ENCODE measurements at regions not wholly inside any gene's neighbourhood (a gene's known extent, or its start where the extent isn't known, plus 50 kb on each side); places are given as distances from the start of the nearest gene placed in this dataset.
A peak's percentile ranks its signal among the peaks of the same experiment; 100 is the strongest.

DNA sequence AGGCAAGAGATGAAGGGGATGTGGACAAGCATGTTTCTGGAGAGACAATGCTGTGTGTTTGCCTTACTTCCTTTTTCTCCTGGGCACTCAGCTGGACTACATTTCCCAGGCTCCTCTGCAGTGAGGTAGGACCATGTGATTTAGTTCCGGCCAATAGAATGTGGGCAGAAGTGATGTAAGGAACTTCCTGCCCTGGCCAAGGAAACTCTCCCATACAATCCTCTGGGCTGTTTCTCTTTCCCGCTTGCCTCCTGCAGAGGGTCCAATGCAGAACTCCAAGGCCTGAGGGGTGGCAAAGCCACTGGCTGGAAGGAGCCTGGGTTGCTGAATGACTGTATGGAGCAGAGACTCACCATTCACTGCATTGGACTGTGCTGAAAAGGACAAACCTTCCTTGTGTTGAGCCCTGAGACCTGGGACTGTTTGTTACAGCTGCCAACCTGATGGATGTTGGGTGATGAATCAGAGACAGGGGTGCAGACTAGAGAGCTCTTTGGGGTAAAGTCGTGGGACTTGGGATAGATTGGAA is 82.7 kb upstream of the SLC6A6 start:
- H3K18ac ChIP-seq (ENCODE audit: low read length) = no peak overlapping the region
- no peaks in the 10 kb centered on the region for H3K4me1 ChIP-seq (ENCODE audit: control insufficient read depth, low read depth, low read length)
- peak overlapping the region; percentile 4 for H3K9ac ChIP-seq (ENCODE audit: low read length)
- H2AK5ac ChIP-seq (ENCODE audit: low read length) = no peak overlapping the region
- no CpG with 5 or more reads among the region's 3 CpGs for WGBS (ENCODE audit: extremely low coverage, insufficient coverage, low lambda C conversion rate)
- no peak overlapping the region for H4K8ac ChIP-seq (ENCODE audit: low read depth, low read length)
- no peak overlapping the region for H2BK5ac ChIP-seq (ENCODE audit: low read length)
- no peaks in the 10 kb centered on the region for H3K79me2 ChIP-seq (ENCODE audit: control insufficient read depth, insufficient read depth, low read length)
- no peak overlapping the region for H3K27ac ChIP-seq (ENCODE audit: low read depth, low read length)
- no peak overlapping the region for H2BK120ac ChIP-seq (ENCODE audit: low read depth, low read length)
- no peak overlapping the region for H3K4ac ChIP-seq (ENCODE audit: low read depth, low read length)
- DNase-seq = peak; percentile 98
- H3K4me2 ChIP-seq (ENCODE audit: low read length) = no peak overlapping the region
- H3K79me1 ChIP-seq (ENCODE audit: low read length) = no peaks in the 10 kb centered on the region
- H3K23ac ChIP-seq (ENCODE audit: low read length) = no peak overlapping the region
- H2BK15ac ChIP-seq (replicated peaks; ENCODE audit: low read depth) = no peak overlapping the region
- H3K27me3 ChIP-seq (ENCODE audit: insufficient read depth, low read length, poor library complexity) = no peaks in the 10 kb centered on the region
- peak overlapping the region; percentile 59 for H3K56ac ChIP-seq (ENCODE audit: low read length)
- H4K5ac ChIP-seq (ENCODE audit: low read length) = peak overlapping the region; percentile 92
- H3K36me3 ChIP-seq (ENCODE audit: control insufficient read depth, insufficient read depth, low read length) = no peaks in the 10 kb centered on the region
- H3K4me3 ChIP-seq (ENCODE audit: low read length) = no peak overlapping the region

DNA sequence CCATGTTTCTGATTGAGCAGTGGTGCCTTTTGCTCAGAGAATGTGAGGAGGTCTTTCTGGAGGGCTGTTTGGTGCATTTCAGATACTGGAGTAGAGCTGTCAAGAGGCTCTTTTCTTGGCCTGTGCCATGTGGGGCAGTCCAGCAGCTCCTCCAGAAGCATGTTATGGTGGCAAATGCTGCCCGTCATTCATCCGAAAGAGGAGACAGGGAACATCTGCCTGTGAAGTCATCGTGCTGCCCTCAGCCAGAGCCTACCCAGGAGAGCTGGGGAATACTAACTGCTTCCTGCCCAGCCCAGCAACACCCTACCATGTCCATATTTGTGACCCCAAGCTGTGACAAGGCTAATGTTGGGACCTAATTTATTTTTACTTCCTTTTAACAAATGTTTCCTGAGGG is 82.2 kb upstream of the SLC6A6 start:
- no peaks in the 10 kb centered on the region for H3K79me1 ChIP-seq (ENCODE audit: low read length)
- no peak overlapping the region for H3K23ac ChIP-seq (ENCODE audit: low read length)
- no peak overlapping the region for H2BK15ac ChIP-seq (replicated peaks; ENCODE audit: low read depth)
- H3K27ac ChIP-seq (ENCODE audit: low read depth, low read length) = no peak overlapping the region
- no peak for DNase-seq
- no CpG with 5 or more reads among the region's 3 CpGs for WGBS (ENCODE audit: extremely low coverage, insufficient coverage, low lambda C conversion rate)
- H3K4me3 ChIP-seq (ENCODE audit: low read length) = no peak overlapping the region
- H3K4ac ChIP-seq (ENCODE audit: low read depth, low read length) = peak overlapping the region; percentile 25
- H3K56ac ChIP-seq (ENCODE audit: low read length) = peak overlapping the region; percentile 59
- H3K36me3 ChIP-seq (ENCODE audit: control insufficient read depth, insufficient read depth, low read length) = no peaks in the 10 kb centered on the region
- peak overlapping the region; percentile 4 for H3K9ac ChIP-seq (ENCODE audit: low read length)
- no peak overlapping the region for H2BK5ac ChIP-seq (ENCODE audit: low read length)
- no peak overlapping the region for H3K4me2 ChIP-seq (ENCODE audit: low read length)
- H4K8ac ChIP-seq (ENCODE audit: low read depth, low read length) = no peak overlapping the region
- peak overlapping the region; percentile 92 for H4K5ac ChIP-seq (ENCODE audit: low read length)
- no peaks in the 10 kb centered on the region for H3K79me2 ChIP-seq (ENCODE audit: control insufficient read depth, insufficient read depth, low read length)
- H3K18ac ChIP-seq (ENCODE audit: low read length) = no peak overlapping the region
- no peaks in the 10 kb centered on the region for H3K4me1 ChIP-seq (ENCODE audit: control insufficient read depth, low read depth, low read length)
- peak overlapping the region; percentile 55 for H2AK5ac ChIP-seq (ENCODE audit: low read length)
- H3K27me3 ChIP-seq (ENCODE audit: insufficient read depth, low read length, poor library complexity) = no peaks in the 10 kb centered on the region
- no peak overlapping the region for H2BK120ac ChIP-seq (ENCODE audit: low read depth, low read length)

DNA sequence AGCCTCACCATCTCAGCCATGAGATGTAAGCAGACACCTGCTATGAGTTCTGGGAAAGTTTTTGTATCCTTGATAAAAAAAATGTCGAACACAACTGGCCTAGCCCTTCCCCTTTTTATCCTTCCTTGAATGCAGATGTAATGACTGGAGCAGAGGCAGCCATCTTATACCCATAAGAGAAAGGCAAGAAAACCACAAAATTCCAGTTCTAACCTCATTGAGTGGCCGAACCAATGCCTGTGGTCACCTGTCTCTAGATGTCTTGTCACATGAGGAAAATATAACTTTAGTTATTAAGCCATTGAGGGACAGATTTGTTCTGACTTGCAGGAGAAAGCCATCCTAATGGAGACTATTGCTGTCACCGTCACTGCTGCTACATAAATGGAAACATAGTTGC is 80.4 kb upstream of the SLC6A6 start:
- Histone ChIP-seq H2AK5ac (ENCODE audit: low read length) (no peak overlapping the region), H3K36me3 (ENCODE audit: control insufficient read depth, insufficient read depth, low read length) (no peaks in the 10 kb centered on the region), H3K27ac (ENCODE audit: low read depth, low read length) (no peak overlapping the region), H2BK120ac (ENCODE audit: low read depth, low read length) (no peak overlapping the region), H3K79me1 (ENCODE audit: low read length) (no peaks in the 10 kb centered on the region), H3K56ac (ENCODE audit: low read length) (no peak overlapping the region), H3K18ac (ENCODE audit: low read length) (no peak overlapping the region), H2BK5ac (ENCODE audit: low read length) (no peak overlapping the region), H3K23ac (ENCODE audit: low read length) (no peak overlapping the region), H3K4me1 (ENCODE audit: control insufficient read depth, low read depth, low read length) (no peaks in the 10 kb centered on the region), H3K79me2 (ENCODE audit: control insufficient read depth, insufficient read depth, low read length) (no peaks in the 10 kb centered on the region), H2BK15ac (replicated peaks; ENCODE audit: low read depth) (no peak overlapping the region), H3K4me2 (ENCODE audit: low read length) (no peak overlapping the region), H3K4me3 (ENCODE audit: low read length) (no peak overlapping the region), H4K5ac (ENCODE audit: low read length) (no peak overlapping the region), H4K8ac (ENCODE audit: low read depth, low read length) (no peak overlapping the region), H3K27me3 (ENCODE audit: insufficient read depth, low read length, poor library complexity) (no peaks in the 10 kb centered on the region), H3K4ac (ENCODE audit: low read depth, low read length) (no peak overlapping the region), H3K9ac (ENCODE audit: low read length) (no peak overlapping the region)
- no peak for DNase-seq
- WGBS (ENCODE audit: extremely low coverage, insufficient coverage, low lambda C conversion rate) = no CpG with 5 or more reads among the region's 3 CpGs

DNA sequence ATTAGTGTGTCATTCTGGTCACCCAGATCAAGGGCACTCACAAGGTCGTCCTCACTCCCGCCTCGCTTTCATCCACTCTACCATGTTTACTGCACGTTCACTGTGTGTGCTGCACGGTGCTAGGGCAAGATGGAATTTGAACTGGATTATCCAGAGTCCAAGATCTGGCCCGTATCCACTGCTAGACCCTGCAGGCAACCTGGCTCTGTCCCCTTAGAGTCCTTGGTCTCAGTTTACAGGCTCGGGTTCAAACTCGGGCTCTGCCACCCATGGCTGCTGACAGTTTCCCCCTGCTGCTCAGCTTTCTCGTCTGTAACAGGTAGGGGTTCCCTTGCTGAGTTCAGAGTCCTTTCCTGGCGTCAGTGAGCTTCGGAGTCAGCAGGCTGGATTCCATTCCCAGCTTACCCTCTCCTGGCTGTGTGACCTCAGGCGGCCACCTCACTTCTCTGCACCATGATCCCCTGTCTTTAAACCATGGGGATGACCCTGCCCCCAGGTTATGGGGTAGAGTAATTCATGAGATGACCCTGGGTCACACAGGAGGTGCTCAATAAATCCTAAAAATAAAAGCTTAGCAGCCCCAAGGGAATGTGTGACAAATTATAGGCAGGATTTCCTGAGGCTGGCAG is 79.6 kb upstream of the SLC6A6 start:
- H3K79me2 ChIP-seq (ENCODE audit: control insufficient read depth, insufficient read depth, low read length) = no peaks in the 10 kb centered on the region
- H3K36me3 ChIP-seq (ENCODE audit: control insufficient read depth, insufficient read depth, low read length) = no peaks in the 10 kb centered on the region
- no peak overlapping the region for H3K56ac ChIP-seq (ENCODE audit: low read length)
- H3K27me3 ChIP-seq (ENCODE audit: insufficient read depth, low read length, poor library complexity) = no peaks in the 10 kb centered on the region
- H3K4ac ChIP-seq (ENCODE audit: low read depth, low read length) = no peak overlapping the region
- H2BK5ac ChIP-seq (ENCODE audit: low read length) = no peak overlapping the region
- H3K4me1 ChIP-seq (ENCODE audit: control insufficient read depth, low read depth, low read length) = no peaks in the 10 kb centered on the region
- H3K4me3 ChIP-seq (ENCODE audit: low read length) = no peak overlapping the region
- DNase-seq = no peak
- no peak overlapping the region for H2AK5ac ChIP-seq (ENCODE audit: low read length)
- H3K9ac ChIP-seq (ENCODE audit: low read length) = no peak overlapping the region
- no peak overlapping the region for H3K18ac ChIP-seq (ENCODE audit: low read length)
- H2BK15ac ChIP-seq (replicated peaks; ENCODE audit: low read depth) = no peak overlapping the region
- no peak overlapping the region for H3K23ac ChIP-seq (ENCODE audit: low read length)
- no peak overlapping the region for H4K5ac ChIP-seq (ENCODE audit: low read length)
- H3K79me1 ChIP-seq (ENCODE audit: low read length) = no peaks in the 10 kb centered on the region
- H4K8ac ChIP-seq (ENCODE audit: low read depth, low read length) = no peak overlapping the region
- peak overlapping the region; percentile 30 for H2BK120ac ChIP-seq (ENCODE audit: low read depth, low read length)
- no CpG with 5 or more reads among the region's 12 CpGs for WGBS (ENCODE audit: extremely low coverage, insufficient coverage, low lambda C conversion rate)
- no peak overlapping the region for H3K27ac ChIP-seq (ENCODE audit: low read depth, low read length)
- no peak overlapping the region for H3K4me2 ChIP-seq (ENCODE audit: low read length)

DNA sequence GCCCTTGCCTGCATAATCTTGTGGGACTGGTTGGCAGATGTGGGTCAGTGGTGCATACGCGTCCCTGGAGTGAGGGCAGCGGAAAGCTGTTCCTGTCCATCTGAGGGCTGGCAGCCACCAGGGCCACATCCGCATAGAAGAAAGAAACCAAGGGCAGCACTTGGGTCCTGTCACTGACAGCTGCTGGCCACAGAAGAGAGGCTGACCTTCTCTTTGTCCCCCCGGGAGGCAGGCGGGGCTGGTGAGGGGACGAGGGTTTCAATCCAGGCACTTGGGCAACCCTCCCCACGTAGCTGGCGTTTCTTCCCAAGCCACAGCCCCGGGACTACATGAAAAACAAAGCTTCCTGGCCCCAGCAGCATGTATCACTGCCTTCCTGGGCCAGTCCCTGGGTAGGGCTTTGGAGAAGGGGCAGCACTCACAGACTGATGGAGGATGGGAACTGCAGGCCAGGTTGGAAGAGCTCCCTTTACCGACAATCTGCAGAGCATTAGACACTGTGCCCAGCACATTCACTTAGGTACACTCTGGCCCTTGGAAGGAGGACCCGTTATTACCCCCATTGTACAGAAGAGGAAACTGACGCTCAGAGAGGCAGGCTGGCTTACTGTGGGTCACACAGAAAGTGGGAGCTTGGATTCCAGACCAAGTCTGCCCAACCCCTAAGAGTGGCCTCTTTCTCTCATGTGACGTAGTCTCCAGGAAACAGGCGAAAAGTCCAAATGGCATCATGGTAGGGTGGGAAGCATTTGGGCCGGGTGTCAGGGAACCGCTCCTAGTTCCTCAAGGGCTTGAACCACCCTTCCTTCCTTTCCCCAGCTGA is 78.8 kb upstream of the SLC6A6 start:
- Histone ChIP-seq H4K5ac (ENCODE audit: low read length) (no peak overlapping the region), H3K4me1 (ENCODE audit: control insufficient read depth, low read depth, low read length) (no peaks in the 10 kb centered on the region), H3K18ac (ENCODE audit: low read length) (peak overlapping the region; percentile 51), H3K79me1 (ENCODE audit: low read length) (no peaks in the 10 kb centered on the region), H3K4me3 (ENCODE audit: low read length) (no peak overlapping the region), H3K4ac (ENCODE audit: low read depth, low read length) (peak overlapping the region; percentile 17), H3K56ac (ENCODE audit: low read length) (peak overlapping the region; percentile 58), H3K23ac (ENCODE audit: low read length) (no peak overlapping the region), H2BK15ac (replicated peaks; ENCODE audit: low read depth) (no peak overlapping the region), H4K8ac (ENCODE audit: low read depth, low read length) (no peak overlapping the region), H3K79me2 (ENCODE audit: control insufficient read depth, insufficient read depth, low read length) (no peaks in the 10 kb centered on the region), H2AK5ac (ENCODE audit: low read length) (no peak overlapping the region), H2BK5ac (ENCODE audit: low read length) (no peak overlapping the region), H3K9ac (ENCODE audit: low read length) (no peak overlapping the region), H2BK120ac (ENCODE audit: low read depth, low read length) (peak overlapping the region; percentile 30), H3K4me2 (ENCODE audit: low read length) (no peak overlapping the region), H3K27ac (ENCODE audit: low read depth, low read length) (no peak overlapping the region), H3K27me3 (ENCODE audit: insufficient read depth, low read length, poor library complexity) (no peaks in the 10 kb centered on the region), H3K36me3 (ENCODE audit: control insufficient read depth, insufficient read depth, low read length) (no peaks in the 10 kb centered on the region)
- no peak for DNase-seq
- no CpG with 5 or more reads among the region's 17 CpGs for WGBS (ENCODE audit: extremely low coverage, insufficient coverage, low lambda C conversion rate)
